ENCODE measurements at regions not wholly inside any gene's neighbourhood (a gene's known extent, or its start where the extent isn't known, plus 50 kb on each side); places are given as distances from the start of the nearest gene placed in this dataset.
A peak's percentile ranks its signal among the peaks of the same experiment; 100 is the strongest.

DNA sequence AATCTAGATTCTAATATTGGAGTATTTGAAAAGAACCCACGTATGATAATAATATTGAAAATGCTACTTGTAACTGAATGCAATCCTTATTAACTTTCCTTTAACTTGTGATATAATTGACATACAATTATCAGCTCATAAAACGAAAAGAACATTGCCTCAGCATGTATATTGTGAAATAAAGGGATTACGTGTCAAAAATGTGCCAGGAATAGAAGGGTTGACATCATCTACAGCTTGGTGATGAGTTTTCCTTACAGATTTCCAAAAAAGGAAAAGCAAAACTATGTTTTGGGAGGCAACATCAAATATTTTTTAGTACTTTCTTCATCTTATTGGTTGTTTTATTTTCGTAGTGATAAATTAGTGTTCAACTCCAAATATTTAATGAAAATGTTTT, 266.0 kb upstream of the PTGER4 start:
- no peak for DNase-seq (ENCODE audit: low read depth)

DNA sequence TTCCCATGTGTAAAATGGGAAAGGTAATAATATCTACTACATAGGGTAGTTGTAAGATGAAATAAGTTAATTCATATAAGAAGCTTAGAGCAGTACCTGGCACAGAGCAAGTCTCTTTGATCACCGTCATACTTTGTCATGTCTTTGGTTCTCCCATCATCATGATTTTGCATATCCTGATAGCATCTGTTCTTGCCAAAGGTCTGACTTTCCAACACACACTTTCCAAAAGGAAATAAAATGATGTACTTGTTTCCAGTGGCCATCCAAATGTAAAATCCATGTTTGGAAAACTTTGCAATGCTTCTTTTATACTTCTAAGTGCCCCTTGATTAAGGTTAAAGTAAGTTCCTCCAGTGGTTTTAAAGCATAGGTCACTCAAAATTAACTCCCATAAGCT, 266.9 kb upstream of the PTGER4 start:
- DNase-seq (ENCODE audit: low read depth) = no peak

DNA sequence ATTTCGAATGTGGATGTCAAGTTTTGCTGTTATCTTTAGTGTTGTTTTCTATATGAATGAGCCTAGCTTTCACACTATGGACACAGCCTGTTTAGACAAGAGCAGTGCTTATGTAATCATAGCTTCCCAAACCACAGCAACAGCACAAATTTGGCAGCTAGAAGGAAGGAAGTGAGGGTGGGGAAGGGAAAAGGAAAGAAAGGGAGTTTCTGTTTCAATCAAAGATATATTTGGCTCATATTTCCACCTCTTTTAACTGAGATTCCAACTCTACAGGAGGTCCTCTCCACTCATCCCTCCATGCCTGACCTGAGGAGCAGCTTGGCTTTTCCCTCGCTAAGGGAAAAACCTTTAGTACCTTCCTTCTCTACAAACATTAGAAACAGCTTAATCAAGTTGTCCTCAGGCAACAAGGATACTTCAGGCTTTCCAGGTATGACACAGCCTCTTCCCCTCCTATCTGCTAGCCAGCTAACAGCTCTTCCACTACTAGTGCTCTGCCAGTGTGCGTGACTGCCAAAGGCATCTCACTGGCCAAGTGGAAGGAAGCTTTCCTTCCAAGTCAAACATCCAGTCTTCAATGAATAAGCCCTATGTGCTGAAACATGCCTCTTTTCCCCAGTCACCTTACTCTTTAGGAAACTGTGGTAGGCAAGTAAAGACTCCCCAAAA, 268.6 kb upstream of the PTGER4 start:
- no peak for DNase-seq (ENCODE audit: low read depth)

GRCh38 chr5:40410231-40410861, 269.4 kb upstream of the PTGER4 start:
- DNase-seq (ENCODE audit: low read depth) = peak; percentile 73

GRCh38 chr5:40409601-40410000, 270.1 kb upstream of the PTGER4 start:
- DNase-seq (ENCODE audit: low read depth) = peak; percentile 40

- DNase-seq (ENCODE audit: low read depth) = no peak
Observed at GRCh38 chr5:40406741-40407211, 272.9 kb upstream of the PTGER4 start.

GRCh38 chr5:40405996-40406740, 273.5 kb upstream of the PTGER4 start:
- no peak for DNase-seq (ENCODE audit: low read depth)

- DNase-seq (ENCODE audit: low read depth) = no peak
Observed at GRCh38 chr5:40405230-40405629, 274.5 kb upstream of the PTGER4 start.

- no peak for DNase-seq (ENCODE audit: low read depth)
Observed at GRCh38 chr5:40404613-40405012, 275.1 kb upstream of the PTGER4 start.

DNA sequence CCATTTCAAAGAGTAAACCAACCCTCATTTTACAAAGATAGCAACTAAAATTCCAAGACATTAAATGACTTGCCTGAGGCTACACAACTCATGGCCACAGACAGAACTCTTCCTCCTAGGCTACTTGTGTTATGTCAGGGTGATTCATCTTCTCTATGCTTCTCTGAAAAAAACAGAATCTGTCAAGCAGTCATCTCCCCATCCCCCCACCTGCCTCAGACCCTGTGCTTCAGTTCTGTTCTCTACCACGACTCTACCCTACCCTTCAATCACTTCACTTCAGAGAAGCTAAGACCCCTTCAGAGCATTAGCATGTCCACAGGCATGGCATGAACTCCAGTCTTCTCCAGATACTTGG, 277.7 kb upstream of the PTGER4 start:
- DNase-seq (ENCODE audit: low read depth) = no peak

DNA sequence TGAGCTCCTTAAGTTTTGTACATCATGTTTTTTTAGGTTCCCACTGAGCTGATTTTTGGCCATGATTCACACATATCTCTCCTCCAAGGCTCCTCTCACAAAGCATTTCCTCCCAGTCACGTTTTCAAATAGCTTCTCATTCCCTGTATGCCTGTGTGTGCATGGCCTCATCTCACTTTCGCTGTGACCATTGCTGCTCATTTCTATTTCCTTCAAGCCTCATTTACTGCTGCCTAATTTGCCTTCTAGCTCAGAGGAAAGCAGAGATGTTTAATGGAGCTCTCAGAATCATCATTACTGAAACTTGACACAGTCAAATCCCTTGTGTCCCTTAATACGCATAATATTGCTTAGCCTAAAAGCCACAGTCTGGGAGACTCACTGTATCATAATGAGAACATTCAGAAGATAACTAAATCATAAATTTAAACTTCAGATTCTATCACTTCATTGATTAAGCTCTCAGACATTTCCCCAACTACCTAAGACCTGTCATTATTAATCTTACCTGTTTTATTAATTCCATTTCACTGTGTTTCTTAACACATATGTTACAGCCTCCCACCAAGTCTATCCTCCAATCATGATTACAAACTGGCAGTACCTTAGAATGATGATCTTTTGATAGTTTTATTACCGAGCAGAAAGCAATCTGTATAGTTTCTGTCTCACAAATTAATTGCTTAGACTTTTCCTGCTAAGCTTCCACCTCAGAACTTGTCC, 278.3 kb upstream of the PTGER4 start:
- DNase-seq (ENCODE audit: low read depth) = no peak

GRCh38 chr5:40400245-40400644, 279.5 kb upstream of the PTGER4 start:
- no peak for DNase-seq (ENCODE audit: low read depth)

- no peak for DNase-seq (ENCODE audit: low read depth)
Observed at GRCh38 chr5:40399349-40399748, 280.4 kb upstream of the PTGER4 start.

- DNase-seq (ENCODE audit: low read depth) = no peak
Observed at GRCh38 chr5:40397976-40398375, 281.7 kb upstream of the PTGER4 start.

DNA sequence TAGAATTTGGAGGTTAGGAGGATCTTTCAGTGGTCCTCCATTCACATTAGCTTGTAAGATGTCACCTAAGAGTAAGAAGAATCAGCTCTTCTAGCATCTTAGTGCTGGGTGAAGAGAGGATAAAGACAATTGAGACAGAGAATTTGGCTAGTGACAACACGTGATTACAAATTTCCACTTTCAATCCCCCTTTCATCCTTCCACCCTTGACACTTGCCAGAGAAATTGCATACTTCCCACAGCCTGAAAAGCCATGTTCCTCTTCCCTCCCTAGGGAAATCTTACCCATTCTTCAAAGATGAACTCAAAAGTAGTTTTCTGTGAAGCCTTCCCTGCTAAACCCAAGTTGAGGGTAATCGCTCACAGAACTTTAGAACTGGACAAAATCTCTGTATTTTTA, 282.6 kb upstream of the PTGER4 start:
- no peak for DNase-seq (ENCODE audit: low read depth)

DNA sequence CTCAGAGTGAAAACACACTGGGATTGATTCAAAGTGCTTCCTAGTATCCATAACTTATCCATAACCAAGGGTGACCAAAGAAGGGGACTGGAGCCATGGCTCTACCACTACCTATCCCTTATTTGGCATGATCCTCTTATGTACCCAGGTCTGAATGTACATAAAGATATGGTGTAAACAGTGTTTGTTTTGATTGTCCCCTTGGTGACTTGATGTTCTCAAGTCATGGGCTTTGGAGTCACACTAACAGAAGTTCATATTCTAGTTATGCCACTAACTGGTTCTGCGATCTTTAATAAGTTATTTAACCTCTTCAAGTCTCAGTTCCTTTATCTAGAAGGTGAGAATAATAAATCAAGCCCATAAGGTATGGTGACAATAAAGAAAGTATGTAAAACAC, 283.4 kb upstream of the PTGER4 start:
- no peak for DNase-seq (ENCODE audit: low read depth)

DNA sequence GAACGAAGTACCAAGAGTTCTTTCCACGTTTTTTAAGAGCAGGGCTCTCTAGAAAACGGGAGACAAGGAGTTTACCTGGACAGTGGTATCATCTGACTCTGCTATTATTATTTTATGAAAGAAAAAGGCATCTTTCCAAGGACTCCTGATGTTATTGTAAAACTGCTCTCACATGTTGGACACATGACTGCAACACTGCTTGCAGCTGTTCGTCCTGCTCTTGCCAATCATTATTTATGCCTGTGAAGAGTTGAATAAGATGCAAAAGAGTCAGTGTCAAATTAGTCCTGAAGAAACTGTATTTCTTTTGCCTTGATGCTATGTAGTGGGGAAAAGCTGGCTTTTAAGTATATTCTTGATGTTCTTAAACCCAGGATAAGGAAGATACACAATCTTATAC, 284.5 kb upstream of the PTGER4 start:
- no peak for DNase-seq (ENCODE audit: low read depth)

DNA sequence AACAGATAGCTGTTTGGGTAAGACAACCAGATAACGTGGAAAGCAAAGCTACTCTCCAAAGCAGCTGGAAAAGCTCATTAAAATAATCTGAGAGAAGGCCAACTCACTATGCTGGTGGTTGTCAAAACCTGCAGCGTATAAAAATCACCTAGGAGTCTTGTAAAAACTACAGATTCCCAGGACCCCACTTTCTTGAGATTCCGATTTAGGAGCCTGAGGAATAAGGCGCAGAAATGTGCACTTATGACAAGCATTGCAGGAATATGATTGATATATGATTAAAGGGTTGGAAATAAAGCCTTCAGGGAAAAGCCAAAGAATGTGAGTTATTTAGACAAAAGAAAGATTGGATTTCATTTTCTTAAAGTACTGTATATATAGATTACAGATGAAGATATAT, 285.0 kb upstream of the PTGER4 start:
- no peak for DNase-seq (ENCODE audit: low read depth)

DNA sequence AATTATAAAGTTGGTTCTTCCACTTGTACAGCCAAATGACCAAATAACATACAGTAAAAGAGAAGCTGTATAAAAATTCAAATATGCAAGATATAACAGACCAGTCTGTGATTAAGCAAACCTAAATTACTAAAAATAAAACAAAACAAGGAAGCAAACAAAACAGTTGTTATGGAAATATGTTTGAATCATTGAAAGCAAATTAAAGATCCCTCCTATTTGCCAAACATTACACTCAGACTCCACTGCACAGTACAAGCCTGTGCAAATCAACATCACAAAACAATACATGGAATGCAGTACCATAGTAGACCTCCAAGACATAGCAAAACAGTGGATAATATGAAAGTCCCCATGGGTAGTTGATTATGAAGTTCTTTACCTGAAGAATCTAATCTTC, 288.1 kb upstream of the PTGER4 start:
- DNase-seq (ENCODE audit: low read depth) = no peak

- no peak for DNase-seq (ENCODE audit: low read depth)
Observed at GRCh38 chr5:40390281-40391149, 289.2 kb upstream of the PTGER4 start.

DNA sequence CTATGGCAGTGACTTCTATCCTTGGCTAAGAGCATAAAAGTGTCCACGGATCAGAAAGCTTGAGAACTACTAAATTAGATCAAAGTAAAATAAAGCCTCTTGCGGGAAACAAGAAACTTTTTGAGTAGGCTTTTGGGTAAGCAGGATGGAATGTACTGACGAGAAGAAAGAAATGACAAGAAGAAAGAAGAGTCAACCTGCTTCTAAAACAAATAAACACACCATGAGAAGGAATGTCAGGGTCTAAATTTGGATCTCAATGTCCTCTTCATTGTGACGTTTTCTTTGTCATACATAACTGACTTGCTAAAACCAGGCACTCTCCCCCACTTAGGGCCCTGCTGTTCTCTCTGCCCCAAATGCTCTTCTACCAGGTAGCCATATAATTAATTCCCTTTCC, 290.1 kb upstream of the PTGER4 start:
- DNase-seq (ENCODE audit: low read depth) = no peak

GRCh38 chr5:40386289-40386688, 293.4 kb upstream of the PTGER4 start:
- DNase-seq (ENCODE audit: low read depth) = no peak
